Esophagus muscularis mucosa (tissue), 4 donors: ENCODE measurements at regions not wholly inside any gene's neighbourhood (a gene's known extent, or its start where the extent isn't known, plus 50 kb on each side); places are given as distances from the start of the nearest gene placed in this dataset.

Experiments used
- DNase-seq: peaks from one replicate; pipeline ENCODE4 v3.0.0-alpha.2; 2017; ENCODE audit errors: extremely low spot score
- H3K27ac ChIP-seq, 4 donors: fragments of 200-600 bp; sonication (generic); replicated peaks in 1 of 4; 1 replicate in 3 of 4; 2 replicates in 1 of 4; pipeline ENCODE4 v1.5.1; 2016 to 2019; ENCODE audit warnings: mild to moderate bottlenecking in 1 of 4
- H3K27me3 ChIP-seq, 4 donors: fragments of 200-600 bp; sonication (generic); one replicate each; pipeline versions ENCODE4 v1.5.1 to v1.6.0; 2016 to 2019
- H3K36me3 ChIP-seq, 4 donors: fragments of 200-600 bp; sonication (generic); one replicate each; pipeline ENCODE4 v1.5.1; 2016 to 2019
- H3K4me1 ChIP-seq, 4 donors: fragments of 200-600 bp; sonication (generic); one replicate each; pipeline ENCODE4 v1.5.1; 2016 to 2019
- H3K4me3 ChIP-seq, 4 donors: fragments of 200-600 bp; sonication (generic); 1 replicate in 2 of 4; 2 replicates in 2 of 4; pipeline ENCODE4 v1.5.1; 2016 to 2019; ENCODE audit warnings: mild to moderate bottlenecking in 4 of 4, moderate library complexity in 1 of 4
- H3K9me3 ChIP-seq, 4 donors: fragments of 200-600 bp; sonication (generic); 1 replicate in 3 of 4; 2 replicates in 1 of 4; pipeline ENCODE4 v1.5.1; 2016 to 2019
- CTCF ChIP-seq, 3 experiments: fragments of 200-600 bp in 2 of 3; fragments of 450-650 bp in 1 of 3; sonication (generic) in 2 of 3; IDR thresholded peaks; one replicate each; pipeline ENCODE4 v1.5.1; 2017 to 2019; ENCODE audit warnings: antibody characterized with exemption in 3 of 3, mild to moderate bottlenecking in 2 of 3, moderate library complexity in 1 of 3
- EP300 ChIP-seq: sonication (generic); formaldehyde crosslinking; IDR thresholded peaks from one replicate; pipeline ENCODE4 v1.6.1; 2017; ENCODE audit warnings: antibody characterized with exemption
- POLR2A ChIP-seq: fragments of 450-650 bp; IDR thresholded peaks from one replicate; pipeline ENCODE4 v1.6.1; 2017; ENCODE audit warnings: antibody characterized with exemption, moderate library complexity, mild to moderate bottlenecking, low read depth
- POLR2AphosphoS5 ChIP-seq, 2 donors: sonication (generic); formaldehyde crosslinking; IDR thresholded peaks; one replicate each; pipeline ENCODE4 v1.6.1; 2017; ENCODE audit warnings: antibody characterized with exemption in 2 of 2
- WGBS: methylation state at CpG from one replicate; pipeline ENCODE4 v1.1.5; 2018; 5-methylcytosine and 5-hydroxymethylcytosine counted together
- intact Hi-C: fragments of 100-400 bp; cut with DNase I; formaldehyde crosslinking; loops from one replicate; pipeline ENCODE4 v1.15.1; 2023

- WGBS, result 81% methylated on average over 3 of the region's 3 CpGs
- no peaks in the 10 kb centered on the region for H3K27me3 ChIP-seq
- no peak overlapping the region for H3K4me3 ChIP-seq
- H3K9me3 ChIP-seq, result peaks cover 0 to 4% (median 0%) of the 10 kb centered on the region in 4 donors
- TF ChIP-seq CTCF (IDR thresholded peaks at IDR 0.05) (no peak), POLR2AphosphoS5 (IDR thresholded peaks at IDR 0.05) (no peak)
- DNase-seq, result peak; percentile 45
- H3K36me3 ChIP-seq, result no peaks in the 10 kb centered on the region
- peaks cover 0 to 26% (median 19%) of the 10 kb centered on the region in 4 donors for H3K4me1 ChIP-seq
- intact Hi-C loops, result no loop called here
- peak overlapping the region in 3 of 4 donors; percentile 56 to 82 (median 75) for H3K27ac ChIP-seq
These were observed 94.8 kb upstream of the ANKRD28 start for GRCh38 chr3:15892311-15893227.

- peak; percentile 57 for DNase-seq
- peak overlapping the region; percentile 56 to 82 (median 70) for H3K27ac ChIP-seq
- 76% methylated on average over 2 of the region's 2 CpGs for WGBS
These were observed 96.6 kb upstream of the ANKRD28 start for GRCh38 chr3:15894382-15894781.

GRCh38 chr3:15896500-15896899, 98.7 kb upstream of the ANKRD28 start:
- H3K9me3 ChIP-seq, result peaks cover 0 to 5% (median 0%) of the 10 kb centered on the region in 4 donors
- DNase-seq, result no peak
- H3K36me3 ChIP-seq, result no peaks in the 10 kb centered on the region
- 72% methylated on average over 2 of the region's 2 CpGs for WGBS
- H3K27me3 ChIP-seq, result no peaks in the 10 kb centered on the region
- H3K4me1 ChIP-seq, result peaks cover 0 to 26% (median 19%) of the 10 kb centered on the region in 4 donors
- H3K4me3 ChIP-seq, result no peak overlapping the region
- no peak for TF ChIP-seq POLR2A
- H3K27ac ChIP-seq, result no peak overlapping the region
- intact Hi-C loops, result no loop called here

More at GRCh38 chr3:15894382-15894781, 96.6 kb upstream of the ANKRD28 start:
- intact Hi-C loops, result no loop called here
- H3K9me3 ChIP-seq, result peaks cover 0 to 5% (median 0%) of the 10 kb centered on the region in 4 donors
- no peaks in the 10 kb centered on the region for H3K36me3 ChIP-seq
- H3K4me1 ChIP-seq, result peaks cover 0 to 26% (median 19%) of the 10 kb centered on the region in 4 donors
- no peak overlapping the region for H3K4me3 ChIP-seq
- H3K27me3 ChIP-seq, result no peaks in the 10 kb centered on the region
- TF ChIP-seq CTCF (IDR thresholded peaks at IDR 0.05) (no peak), POLR2A (no peak), POLR2AphosphoS5 (IDR thresholded peaks at IDR 0.05) (no peak), EP300 (no peak)

- no peak for TF ChIP-seq EP300
- Histone ChIP-seq H3K4me3 (no peak overlapping the region), H3K4me1 (peaks cover 13 to 27% (median 23%) of the 10 kb centered on the region in 4 donors), H3K9me3 (peaks cover 0 to 5% (median 0%) of the 10 kb centered on the region in 4 donors), H3K27me3 (no peaks in the 10 kb centered on the region), H3K36me3 (no peaks in the 10 kb centered on the region), H3K27ac (peak overlapping the region in 1 of 4 donors; percentile 5)
- WGBS, result 75% methylated on average over 2 of the region's 2 CpGs
- intact Hi-C loops, result no loop called here
- peak; percentile 68 for DNase-seq
These were observed 101.6 kb upstream of the ANKRD28 start for GRCh38 chr3:15899388-15899787.

GRCh38 chr3:15903164-15903563, 105.4 kb upstream of the ANKRD28 start:
- WGBS, result 33% methylated on average over 3 of the region's 3 CpGs
- Histone ChIP-seq H3K4me3 (no peak overlapping the region), H3K36me3 (no peaks in the 10 kb centered on the region), H3K9me3 (no peaks in the 10 kb centered on the region), H3K27ac (peak overlapping the region; percentile 76 to 82 (median 80)), H3K27me3 (no peaks in the 10 kb centered on the region), H3K4me1 (peaks cover 15 to 25% (median 22%) of the 10 kb centered on the region in 4 donors)
- intact Hi-C loops, result no loop called here
- peak; percentile 90 for DNase-seq
- TF ChIP-seq CTCF (IDR thresholded peaks at IDR 0.05) (no peak), POLR2AphosphoS5 (IDR thresholded peaks at IDR 0.05) (peak; percentile 61 to 79), EP300 (peak; percentile 61), POLR2A (no peak)
